ENCODE measurements at regions not wholly inside any gene's neighbourhood (a gene's known extent, or its start where the extent isn't known, plus 50 kb on each side); places are given as distances from the start of the nearest gene placed in this dataset.

GRCh38 chr13:88806438-88806837, 1135.3 kb downstream of the SLITRK5 start:
- TF ChIP-seq CTCF (IDR thresholded peaks at IDR 0.05; ENCODE audit: insufficient read depth, low read length) (no peak), GABPA (IDR thresholded peaks at IDR 0.05; ENCODE audit: low read depth) (no peak), POLR2AphosphoS5 (IDR thresholded peaks at IDR 0.05; ENCODE audit: low read depth) (no peak), REST (IDR thresholded peaks at IDR 0.05; ENCODE audit: insufficient replicate concordance, low read depth) (no peak), SPI1 (IDR thresholded peaks at IDR 0.05; ENCODE audit: borderline replicate concordance, low read depth) (no peak)
